ENCODE measurements at regions not wholly inside any gene's neighbourhood (a gene's known extent, or its start where the extent isn't known, plus 50 kb on each side); places are given as distances from the start of the nearest gene placed in this dataset.

DNA sequence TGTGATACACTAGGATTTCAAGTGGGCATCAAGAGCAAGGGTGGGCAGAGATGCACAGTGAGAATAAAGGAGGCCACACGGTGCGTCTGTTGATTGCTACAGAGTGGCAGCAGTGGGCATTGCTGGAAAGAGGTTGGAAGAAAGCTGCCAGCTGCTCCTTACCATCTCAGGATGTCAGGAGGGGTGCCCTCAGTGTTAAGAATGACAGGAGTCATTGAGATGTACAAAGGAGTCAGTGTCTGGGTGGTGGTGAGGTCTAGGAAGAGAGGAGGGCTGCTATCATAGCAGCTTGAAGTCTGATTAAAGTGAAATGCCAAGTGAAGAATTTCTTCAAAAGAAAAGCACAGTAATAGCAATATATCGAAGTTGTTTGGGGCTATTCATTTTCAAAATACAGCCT lies 992.7 kb downstream of the TTLL7 start:
- Histone ChIP-seq H3K4me3 (no peak overlapping the region), H3K27me3 (no peaks in the 10 kb centered on the region), H3K9me3 (no peaks in the 10 kb centered on the region), H3K27ac (no peak overlapping the region), H3K4me1 (no peaks in the 10 kb centered on the region), H3K36me3 (no peaks in the 10 kb centered on the region)
- ATAC-seq (no peak), DNase-seq (no peak)
- WGBS, 4 donors, result 72 to 88% (median 82%) methylated on average over 3 of the region's 3 CpGs
- TF ChIP-seq, protein P1, sequence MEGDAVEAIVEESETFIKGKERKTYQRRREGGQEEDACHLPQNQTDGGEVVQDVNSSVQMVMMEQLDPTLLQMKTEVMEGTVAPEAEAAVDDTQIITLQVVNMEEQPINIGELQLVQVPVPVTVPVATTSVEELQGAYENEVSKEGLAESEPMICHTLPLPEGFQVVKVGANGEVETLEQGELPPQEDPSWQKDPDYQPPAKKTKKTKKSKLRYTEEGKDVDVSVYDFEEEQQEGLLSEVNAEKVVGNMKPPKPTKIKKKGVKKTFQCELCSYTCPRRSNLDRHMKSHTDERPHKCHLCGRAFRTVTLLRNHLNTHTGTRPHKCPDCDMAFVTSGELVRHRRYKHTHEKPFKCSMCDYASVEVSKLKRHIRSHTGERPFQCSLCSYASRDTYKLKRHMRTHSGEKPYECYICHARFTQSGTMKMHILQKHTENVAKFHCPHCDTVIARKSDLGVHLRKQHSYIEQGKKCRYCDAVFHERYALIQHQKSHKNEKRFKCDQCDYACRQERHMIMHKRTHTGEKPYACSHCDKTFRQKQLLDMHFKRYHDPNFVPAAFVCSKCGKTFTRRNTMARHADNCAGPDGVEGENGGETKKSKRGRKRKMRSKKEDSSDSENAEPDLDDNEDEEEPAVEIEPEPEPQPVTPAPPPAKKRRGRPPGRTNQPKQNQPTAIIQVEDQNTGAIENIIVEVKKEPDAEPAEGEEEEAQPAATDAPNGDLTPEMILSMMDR (IDR thresholded peaks at IDR 0.05), result no peak
- no peak for TF ChIP-seq POLR2A (IDR thresholded peaks at IDR 0.05)
- intact Hi-C loops (cut with DNase I), result no loop called here

DNA sequence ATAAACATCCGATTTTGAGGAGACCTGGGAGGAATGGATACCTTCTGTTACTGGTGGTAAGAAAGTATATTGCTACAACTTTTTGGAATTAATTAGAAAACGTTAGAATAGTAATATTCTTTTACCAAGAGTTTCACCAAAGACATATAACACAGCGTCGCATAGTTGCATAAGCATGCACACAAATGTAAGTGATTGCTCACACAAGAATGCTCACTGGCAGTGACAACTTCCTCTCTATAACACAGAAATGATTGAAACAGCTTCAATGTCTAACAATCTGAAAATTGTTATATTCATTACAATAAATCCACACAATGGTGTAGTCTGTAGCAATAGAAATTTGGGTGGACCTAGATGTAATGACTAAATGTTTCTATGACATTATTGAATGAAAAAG lies 998.6 kb downstream of the TTLL7 start:
- TF ChIP-seq POLR2A (IDR thresholded peaks at IDR 0.05), result no peak
- TF ChIP-seq, protein P1 (IDR thresholded peaks at IDR 0.05), result no peak
- ATAC-seq (no peak), DNase-seq (no peak)
- H3K36me3 ChIP-seq, result no peaks in the 10 kb centered on the region
- H3K27ac ChIP-seq, result no peak overlapping the region
- H3K4me1 ChIP-seq, result peaks cover 0 to 7% (median 0%) of the 10 kb centered on the region in 12 donors
- no peaks in the 10 kb centered on the region for H3K9me3 ChIP-seq
- no peaks in the 10 kb centered on the region for H3K27me3 ChIP-seq
- intact Hi-C loops (cut with DNase I), result no loop called here
- 87 to 93% (median 90%) methylated on average over 4 of the region's 4 CpGs for WGBS, 4 donors
- H3K4me3 ChIP-seq, result no peak overlapping the region

DNA sequence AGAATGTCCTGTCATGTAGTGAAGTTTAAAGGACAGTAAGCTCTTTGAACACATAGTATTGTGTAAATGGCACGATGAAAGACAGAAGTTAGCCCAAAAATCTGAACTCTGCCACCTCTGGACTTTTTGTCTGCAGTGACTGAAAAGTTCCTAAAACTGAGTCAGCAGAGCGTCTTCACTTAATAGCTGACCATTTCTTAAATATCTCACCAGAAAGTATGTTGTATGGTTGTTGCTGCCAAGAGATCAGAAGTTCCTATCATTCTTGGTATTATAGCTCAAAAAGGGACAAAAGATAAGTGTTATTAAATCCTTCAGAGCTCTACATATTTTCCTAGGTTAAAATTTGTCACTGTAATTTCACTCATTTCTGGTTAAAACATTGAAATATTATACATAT lies 1003.0 kb downstream of the TTLL7 start:
- Histone ChIP-seq H3K9me3 (peaks cover 0 to 5% (median 0%) of the 10 kb centered on the region in 12 donors), H3K4me1 (peaks cover 0 to 18% (median 2%) of the 10 kb centered on the region in 12 donors), H3K4me3 (no peak overlapping the region), H3K27ac (no peak overlapping the region), H3K36me3 (no peaks in the 10 kb centered on the region), H3K27me3 (no peaks in the 10 kb centered on the region)
- intact Hi-C loops (cut with DNase I), result no loop called here
- WGBS, 4 donors, result 75 to 83% (median 79%) methylated on average over 2 of the region's 2 CpGs
- ATAC-seq (no peak), DNase-seq (no peak)
- no peak for TF ChIP-seq POLR2A (IDR thresholded peaks at IDR 0.05)
- TF ChIP-seq, protein P1 (IDR thresholded peaks at IDR 0.05), result no peak

DNA sequence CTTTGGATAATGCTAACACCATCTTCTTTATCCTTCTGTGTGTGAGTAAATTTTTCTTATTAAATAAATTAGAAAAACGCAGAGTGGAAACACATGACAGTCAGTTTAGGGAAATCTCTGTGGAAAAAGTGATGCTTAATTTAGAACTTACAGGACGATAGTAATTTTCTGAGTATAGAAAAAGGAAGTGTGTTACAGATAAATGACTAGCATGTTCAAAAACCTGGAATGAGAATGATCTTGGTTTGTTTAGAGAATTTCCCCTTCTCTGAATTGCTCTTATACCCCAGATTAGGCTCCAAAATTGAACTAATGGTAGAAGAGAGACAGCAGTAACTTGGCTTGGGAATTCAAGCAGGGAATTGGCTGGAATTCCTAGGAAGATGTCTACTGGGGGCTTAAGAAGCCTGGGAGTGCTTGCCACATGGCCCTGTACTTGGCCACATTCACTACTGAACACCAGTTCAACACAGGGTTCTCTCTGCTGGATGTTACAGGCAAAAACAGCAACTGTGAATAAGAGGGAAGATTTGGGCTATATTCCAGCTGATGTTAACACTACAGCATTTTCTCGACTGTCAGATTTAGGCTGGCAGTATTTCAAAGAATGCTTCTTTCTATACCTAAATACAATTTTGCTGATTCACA lies 1004.2 kb downstream of the TTLL7 start:
- Histone ChIP-seq H3K36me3 (no peaks in the 10 kb centered on the region), H3K27me3 (no peaks in the 10 kb centered on the region), H3K4me1 (peaks cover 0 to 18% (median 2%) of the 10 kb centered on the region in 12 donors), H3K4me3 (no peak overlapping the region), H3K27ac (peak overlapping the region in 2 of 12 donors; percentile 3 to 26), H3K9me3 (peaks cover 0 to 5% (median 0%) of the 10 kb centered on the region in 12 donors)
- DNase-seq (no peak), ATAC-seq (no peak)
- 25 to 32% (median 27%) methylated on average over 3 of the region's 3 CpGs for WGBS, 4 donors
- intact Hi-C loops (cut with DNase I), result no loop called here
- TF ChIP-seq, protein P1 (IDR thresholded peaks at IDR 0.05), result no peak
- TF ChIP-seq POLR2A (IDR thresholded peaks at IDR 0.05), result no peak
